Ovary (tissue), 7 donors: ENCODE measurements at regions not wholly inside any gene's neighbourhood (a gene's known extent, or its start where the extent isn't known, plus 50 kb on each side); places are given as distances from the start of the nearest gene placed in this dataset.
"Not testable (repeated sequence)": the region's sequence is repeated elsewhere in the genome, so short reads cannot be mapped to it uniquely, and the experiment has no call there.

Experiments
- DNase-seq, 5 donors: peaks; one replicate each; pipeline ENCODE4 v3.0.0-alpha.2; 2019 to 2020
- H3K27ac ChIP-seq, 2 donors: fragments of 200-600 bp; one replicate each; pipeline versions ENCODE4 v1.5.1 to v1.8.0; 2019 to 2022
- H3K27me3 ChIP-seq: fragments of 200-600 bp; one replicate; pipeline ENCODE4 v1.8.0; 2022
- H3K36me3 ChIP-seq: fragments of 200-600 bp; sonication (generic); one replicate; pipeline ENCODE4 v1.5.1; 2019
- H3K4me1 ChIP-seq: one replicate; pipeline ENCODE4 v1.8.1; 2013; ENCODE audit warnings: mild to moderate bottlenecking, moderate library complexity; ENCODE audit not compliant: insufficient read depth
- H3K4me3 ChIP-seq: fragments of 200-600 bp; sonication (generic); one replicate; pipeline ENCODE4 v1.5.1; 2017
- H3K9me3 ChIP-seq, 2 donors: fragments of 200-600 bp in 1 of 2; sonication (generic) in 1 of 2; one replicate each; pipeline versions ENCODE4 v1.5.1 to v1.8.1; 2013 to 2019; ENCODE audit warnings: mild to moderate bottlenecking in 1 of 2, moderate library complexity in 1 of 2
- CTCF ChIP-seq, 3 donors: fragments of 450-650 bp in 2 of 3; fragments of 200-600 bp in 1 of 3; IDR thresholded peaks; one replicate each; pipeline versions ENCODE4 v1.5.1 to v1.8.0; 2016 to 2022; ENCODE audit warnings: antibody characterized with exemption in 3 of 3, mild to moderate bottlenecking in 1 of 3
- EP300 ChIP-seq: sonication (generic); formaldehyde crosslinking; IDR thresholded peaks from one replicate; pipeline ENCODE4 v1.6.1; 2017; ENCODE audit warnings: antibody characterized with exemption
- POLR2A ChIP-seq: fragments of 450-650 bp; IDR thresholded peaks from one replicate; pipeline ENCODE4 v1.6.1; 2017; ENCODE audit warnings: antibody characterized with exemption, mild to moderate bottlenecking, moderate library complexity
- WGBS, 3 donors: extraction: QIAGEN DNeasy Blood & Tissue Kit in 1 of 3; methylation state at CpG; one replicate each; pipeline versions ENCODE4 v1.1.5 to v1.1.7; 2013 to 2017; 5-methylcytosine and 5-hydroxymethylcytosine counted together
- intact Hi-C, 4 donors: fragments of 100-400 bp; cut with DNase I; formaldehyde crosslinking; loops; one replicate each; pipeline versions ENCODE4 v1.11.0 to v1.15.1; 2022 to 2023
- donor health status: DM: no; HTN: no; CAD: no; lungs with moderate emphysema.
- donor health status: DM: no; HTN: no; CAD: no.
- donor health status: Bipolar disorder and iron deficiency.
- donor health status: DM: no; HTN: no; CAD: no.
- donor health status: DM: yes; HTN: yes; CAD: no.

GRCh38 chr5:52275639-52276038, 512.1 kb upstream of the ITGA1 start:
- Histone ChIP-seq H3K9me3 (no peaks in the 10 kb centered on the region), H3K27me3 (no peaks in the 10 kb centered on the region), H3K4me1 (no peaks in the 10 kb centered on the region), H3K36me3 (no peaks in the 10 kb centered on the region), H3K4me3 (no peak overlapping the region), H3K27ac (no peak overlapping the region)
- no peak for DNase-seq
- no peak for TF ChIP-seq CTCF (IDR thresholded peaks at IDR 0.05)
- intact Hi-C loops, result no loop called here

GRCh38 chr5:52277101-52277500, 510.6 kb upstream of the ITGA1 start:
- no peak for TF ChIP-seq CTCF (IDR thresholded peaks at IDR 0.05)
- no peak for TF ChIP-seq EP300
- TF ChIP-seq POLR2A, result no peak
- Histone ChIP-seq H3K36me3 (no peaks in the 10 kb centered on the region), H3K27me3 (no peaks in the 10 kb centered on the region), H3K4me3 (no peak overlapping the region), H3K27ac (no peak overlapping the region), H3K4me1 (no peaks in the 10 kb centered on the region), H3K9me3 (no peaks in the 10 kb centered on the region)
- intact Hi-C loops, result no loop called here
- no peak for DNase-seq
- 91 to 98% (median 92%) methylated on average over 2 of the region's 2 CpGs for WGBS, 3 donors

- Histone ChIP-seq H3K4me1 (no peaks in the 10 kb centered on the region), H3K36me3 (no peaks in the 10 kb centered on the region), H3K27ac (no peak overlapping the region), H3K9me3 (no peaks in the 10 kb centered on the region), H3K27me3 (no peaks in the 10 kb centered on the region), H3K4me3 (no peak overlapping the region)
- TF ChIP-seq CTCF (IDR thresholded peaks at IDR 0.05), result no peak
- TF ChIP-seq EP300, result no peak
- no peak for TF ChIP-seq POLR2A
- DNase-seq, result no peak
- intact Hi-C loops, result no loop called here
Measured at GRCh38 chr5:52282647-52283046, 505.1 kb upstream of the ITGA1 start.

- no peaks in the 10 kb centered on the region for H3K9me3 ChIP-seq
- H3K27ac ChIP-seq, result no peak overlapping the region
- H3K4me1 ChIP-seq, result no peaks in the 10 kb centered on the region
- 37 to 67% (median 54%) methylated on average over 1 of the region's 1 CpG for WGBS, 3 donors
- no peaks in the 10 kb centered on the region for H3K27me3 ChIP-seq
- no peak for DNase-seq
- intact Hi-C loops, result no loop called here
- no peaks in the 10 kb centered on the region for H3K36me3 ChIP-seq
- no peak overlapping the region for H3K4me3 ChIP-seq
- TF ChIP-seq CTCF (IDR thresholded peaks at IDR 0.05) (no peak), POLR2A (no peak), EP300 (no peak)
Measured at GRCh38 chr5:52283221-52283620, 504.5 kb upstream of the ITGA1 start.

- TF ChIP-seq POLR2A, result no peak
- TF ChIP-seq CTCF (IDR thresholded peaks at IDR 0.05), result no peak
- TF ChIP-seq EP300, result no peak
- WGBS, 3 donors, result 33 to 51% (median 37%) methylated on average over 2 of the region's 2 CpGs
- Histone ChIP-seq H3K36me3 (no peaks in the 10 kb centered on the region), H3K9me3 (no peaks in the 10 kb centered on the region), H3K27me3 (no peaks in the 10 kb centered on the region), H3K4me1 (no peaks in the 10 kb centered on the region), H3K4me3 (no peak overlapping the region), H3K27ac (no peak overlapping the region)
- no peak for DNase-seq
- intact Hi-C loops, result no loop called here
Measured at GRCh38 chr5:52300703-52301372, 486.9 kb upstream of the ITGA1 start.

GRCh38 chr5:52304816-52305215, 482.9 kb upstream of the ITGA1 start:
- intact Hi-C loops, DNase-seq, H3K9me3 ChIP-seq, H3K27me3 ChIP-seq, H3K4me1 ChIP-seq, H3K36me3 ChIP-seq, H3K27ac ChIP-seq, H3K4me3 ChIP-seq: not testable (repeated sequence)
- 78 to 85% (median 81%) methylated on average over 9 of the region's 9 CpGs for whole genome bisulfite sequencing, 3 donors
